ENCODE measurements at regions not wholly inside any gene's neighbourhood (a gene's known extent, or its start where the extent isn't known, plus 50 kb on each side); places are given as distances from the start of the nearest gene placed in this dataset.

DNA sequence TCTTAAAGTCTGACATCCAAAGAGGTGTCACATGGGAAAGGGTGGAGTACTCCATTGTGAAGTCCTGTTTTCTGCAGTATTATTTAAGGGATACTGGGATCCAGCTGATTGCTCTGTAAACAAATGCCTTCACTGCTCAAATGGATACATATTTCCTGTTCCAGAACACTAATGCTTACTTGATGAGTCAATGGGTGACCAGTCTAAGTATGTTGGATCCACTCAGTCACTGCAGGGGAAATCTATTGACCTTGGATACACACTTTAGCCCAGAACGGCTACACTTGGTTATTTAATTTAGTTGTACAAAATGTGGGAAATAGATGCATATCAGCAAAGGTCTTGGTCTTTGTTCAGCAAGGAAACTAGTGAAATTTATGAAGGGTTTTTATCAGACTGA is 261.4 kb downstream of the MAP2K4 start:
- Histone ChIP-seq H3K27ac (no peak overlapping the region), H3K4me1 (no peaks in the 10 kb centered on the region), H3K36me3 (no peaks in the 10 kb centered on the region), H3K27me3 (no peaks in the 10 kb centered on the region), H3K9me3 (no peaks in the 10 kb centered on the region), H3K4me3 (no peak overlapping the region)
- TF ChIP-seq POLR2A (IDR thresholded peaks at IDR 0.05) (no peak), EP300 (IDR thresholded peaks at IDR 0.05) (no peak)
- TF ChIP-seq, protein P1, sequence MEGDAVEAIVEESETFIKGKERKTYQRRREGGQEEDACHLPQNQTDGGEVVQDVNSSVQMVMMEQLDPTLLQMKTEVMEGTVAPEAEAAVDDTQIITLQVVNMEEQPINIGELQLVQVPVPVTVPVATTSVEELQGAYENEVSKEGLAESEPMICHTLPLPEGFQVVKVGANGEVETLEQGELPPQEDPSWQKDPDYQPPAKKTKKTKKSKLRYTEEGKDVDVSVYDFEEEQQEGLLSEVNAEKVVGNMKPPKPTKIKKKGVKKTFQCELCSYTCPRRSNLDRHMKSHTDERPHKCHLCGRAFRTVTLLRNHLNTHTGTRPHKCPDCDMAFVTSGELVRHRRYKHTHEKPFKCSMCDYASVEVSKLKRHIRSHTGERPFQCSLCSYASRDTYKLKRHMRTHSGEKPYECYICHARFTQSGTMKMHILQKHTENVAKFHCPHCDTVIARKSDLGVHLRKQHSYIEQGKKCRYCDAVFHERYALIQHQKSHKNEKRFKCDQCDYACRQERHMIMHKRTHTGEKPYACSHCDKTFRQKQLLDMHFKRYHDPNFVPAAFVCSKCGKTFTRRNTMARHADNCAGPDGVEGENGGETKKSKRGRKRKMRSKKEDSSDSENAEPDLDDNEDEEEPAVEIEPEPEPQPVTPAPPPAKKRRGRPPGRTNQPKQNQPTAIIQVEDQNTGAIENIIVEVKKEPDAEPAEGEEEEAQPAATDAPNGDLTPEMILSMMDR (IDR thresholded peaks at IDR 0.05), result no peak
- DNase-seq (ENCODE audit: low spot score in 2 of 2), result no peak
- 29 to 44% methylated on average over 1 of the region's 1 CpG for WGBS, 2 donors

DNA sequence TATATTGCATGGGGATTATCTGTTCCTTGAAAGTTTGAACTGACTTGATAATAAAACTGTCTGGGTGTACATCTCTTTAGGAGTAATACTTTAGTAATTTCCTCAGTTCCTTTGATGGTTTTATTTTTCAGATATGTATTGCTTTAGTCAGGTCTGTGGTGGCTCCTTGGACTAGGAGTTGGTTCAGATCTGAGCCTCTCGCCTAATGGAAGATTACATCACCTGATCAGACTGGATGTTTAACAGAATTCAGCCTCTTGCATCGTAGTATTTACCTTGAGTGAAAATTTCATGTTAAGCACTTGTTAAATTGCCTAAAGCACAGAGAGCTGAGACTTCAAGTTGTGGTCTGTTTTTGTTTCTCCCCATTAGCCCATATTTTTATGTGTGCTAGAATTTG is 267.3 kb downstream of the MAP2K4 start:
- H3K27ac ChIP-seq, result no peak overlapping the region
- peaks cover 0 to 5% (median 0%) of the 10 kb centered on the region in 4 donors for H3K9me3 ChIP-seq
- H3K4me1 ChIP-seq, result no peaks in the 10 kb centered on the region
- no peaks in the 10 kb centered on the region for H3K36me3 ChIP-seq
- TF ChIP-seq POLR2A (IDR thresholded peaks at IDR 0.05) (no peak), EP300 (IDR thresholded peaks at IDR 0.05) (no peak)
- TF ChIP-seq, protein P1 (IDR thresholded peaks at IDR 0.05), result no peak
- H3K27me3 ChIP-seq, result no peaks in the 10 kb centered on the region
- WGBS, 2 donors, result 40 to 44% methylated on average over 2 of the region's 2 CpGs
- no peak overlapping the region for H3K4me3 ChIP-seq
- DNase-seq (ENCODE audit: low spot score in 2 of 2), result no peak

DNA sequence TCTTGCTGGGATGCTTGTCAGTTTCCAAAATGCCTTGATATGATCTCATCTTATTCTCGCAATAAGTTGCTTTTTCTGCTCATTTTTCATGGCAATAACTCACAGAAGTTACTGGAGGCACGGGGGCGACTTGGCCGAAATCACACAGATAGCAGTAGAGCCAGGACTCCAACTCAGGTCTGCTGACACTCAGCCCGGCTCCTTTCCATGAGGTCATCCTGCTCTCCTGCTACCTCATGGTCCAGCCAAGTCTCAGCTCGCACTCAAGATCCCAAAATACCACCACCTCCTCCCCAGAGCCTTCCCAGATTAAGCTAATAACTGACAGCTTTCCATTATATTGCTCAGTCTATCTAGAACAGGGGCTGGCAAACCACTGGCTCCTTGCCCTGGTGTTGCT is 269.5 kb downstream of the MAP2K4 start:
- TF ChIP-seq, protein P1 (IDR thresholded peaks at IDR 0.05), result no peak
- TF ChIP-seq POLR2A (IDR thresholded peaks at IDR 0.05), result no peak
- no peak for TF ChIP-seq EP300 (IDR thresholded peaks at IDR 0.05)
- no peak for DNase-seq (ENCODE audit: low spot score in 2 of 2)
- WGBS, 2 donors, result 68 to 87% methylated on average over 6 of the region's 6 CpGs
- Histone ChIP-seq H3K36me3 (no peaks in the 10 kb centered on the region), H3K4me3 (no peak overlapping the region), H3K9me3 (peaks cover 0 to 5% (median 0%) of the 10 kb centered on the region in 4 donors), H3K4me1 (no peaks in the 10 kb centered on the region), H3K27me3 (no peaks in the 10 kb centered on the region), H3K27ac (no peak overlapping the region)

DNA sequence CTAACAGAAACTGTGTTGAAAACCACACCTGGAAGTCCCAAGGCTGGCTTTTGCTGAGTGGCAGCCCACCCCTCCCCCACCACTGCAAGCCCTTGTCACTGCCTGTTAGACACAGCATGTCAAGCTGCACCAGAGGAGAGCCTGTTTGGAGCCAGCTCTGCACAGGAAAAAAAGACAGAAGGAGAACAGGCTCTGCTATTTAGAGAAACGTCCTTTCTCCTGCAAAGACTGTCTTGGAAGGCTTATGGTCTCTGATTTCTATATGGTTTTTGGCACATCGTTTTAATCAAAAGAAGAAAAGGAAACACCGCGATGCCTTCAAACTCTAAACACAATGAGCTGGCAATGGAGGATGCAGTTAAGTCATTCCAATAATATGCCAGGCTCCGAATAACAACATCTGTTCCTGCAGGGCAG is 275.5 kb downstream of the MAP2K4 start:
- Histone ChIP-seq H3K27me3 (no peaks in the 10 kb centered on the region), H3K36me3 (no peaks in the 10 kb centered on the region), H3K4me1 (no peaks in the 10 kb centered on the region), H3K4me3 (no peak overlapping the region), H3K27ac (no peak overlapping the region), H3K9me3 (peaks cover 0 to under 1% (median 0%) of the 10 kb centered on the region in 4 donors)
- WGBS, 2 donors, result 38 to 41% methylated on average over 5 of the region's 5 CpGs
- TF ChIP-seq, protein P1 (IDR thresholded peaks at IDR 0.05), result no peak
- TF ChIP-seq EP300 (IDR thresholded peaks at IDR 0.05) (no peak), POLR2A (IDR thresholded peaks at IDR 0.05) (no peak)
- DNase-seq (ENCODE audit: low spot score in 2 of 2), result no peak

DNA sequence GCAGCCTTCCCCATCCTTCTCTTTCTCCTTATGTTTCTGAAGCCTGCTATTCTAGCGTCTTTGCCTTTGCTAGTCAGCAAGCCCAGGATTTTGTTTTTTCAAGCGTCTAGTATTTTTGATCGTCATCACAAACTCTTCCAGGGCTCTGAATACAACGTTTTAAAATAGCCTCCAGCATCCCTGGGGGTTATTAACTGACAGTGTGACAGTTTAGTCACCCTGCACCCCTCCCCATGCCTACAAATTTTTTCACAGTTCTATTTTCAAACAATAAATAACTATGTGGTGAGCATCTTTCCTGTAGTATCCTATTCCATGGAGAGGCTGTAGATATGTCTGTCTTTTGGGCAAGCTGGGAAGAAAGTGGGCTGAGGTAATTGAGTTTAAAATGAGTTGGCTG is 280.9 kb downstream of the MAP2K4 start:
- H3K27ac ChIP-seq, result no peak overlapping the region
- H3K4me3 ChIP-seq, result no peak overlapping the region
- TF ChIP-seq POLR2A (IDR thresholded peaks at IDR 0.05) (no peak), EP300 (IDR thresholded peaks at IDR 0.05) (no peak)
- TF ChIP-seq, protein P1 (IDR thresholded peaks at IDR 0.05), result no peak
- no peaks in the 10 kb centered on the region for H3K36me3 ChIP-seq
- no peak for DNase-seq (ENCODE audit: low spot score in 2 of 2)
- no peaks in the 10 kb centered on the region for H3K27me3 ChIP-seq
- H3K4me1 ChIP-seq, result no peaks in the 10 kb centered on the region
- H3K9me3 ChIP-seq, result peaks cover 0 to 9% (median 0%) of the 10 kb centered on the region in 4 donors
- 62% methylated on average over 4 of the region's 4 CpGs for WGBS, 2 donors

All from tibial nerve (tissue), 4 donors.